Cardiac muscle cell (in vitro differentiated cells and primary cell): ENCODE measurements at regions not wholly inside any gene's neighbourhood (a gene's known extent, or its start where the extent isn't known, plus 50 kb on each side); places are given as distances from the start of the nearest gene placed in this dataset.

ENCODE experiments used
- DNase-seq, 2 donors: peaks; one replicate each; pipeline versions ENCODE4 v3.0.0 to v3.0.0-alpha.2; 2010 to 2017; ENCODE audit warnings: low read depth in 1 of 2, low spot score in 1 of 2
- H3K27ac ChIP-seq: fragments of 200-600 bp; sonication (generic); 2 replicates; pipeline ENCODE4 v1.5.1; 2016
- H3K27me3 ChIP-seq: fragments of 200-600 bp; sonication (generic); 2 replicates; pipeline ENCODE4 v1.6.0; 2016; ENCODE audit warnings: control low read depth
- H3K36me3 ChIP-seq: fragments of 200-600 bp; sonication (generic); 2 replicates; pipeline ENCODE4 v1.5.1; 2016; ENCODE audit warnings: control low read depth
- H3K4me1 ChIP-seq: fragments of 200-600 bp; sonication (generic); 2 replicates; pipeline ENCODE4 v1.8.1; 2017; ENCODE audit warnings: low read depth, mild to moderate bottlenecking, mixed run types
- H3K4me3 ChIP-seq: fragments of 200-600 bp; sonication (generic); 2 replicates; pipeline ENCODE4 v1.5.1; 2016; ENCODE audit warnings: mild to moderate bottlenecking
- H3K9me3 ChIP-seq: fragments of 200-600 bp; sonication (generic); 2 replicates; pipeline ENCODE4 v1.5.1; 2017; ENCODE audit warnings: low read depth, mild to moderate bottlenecking, control low read depth
- CTCF ChIP-seq: IDR thresholded peaks from 2 replicates; pipeline ENCODE4 v1.5.1; 2012; ENCODE audit warnings: low read depth, mild to moderate bottlenecking, low read length

- DNase-seq, result peak in 1 of 2 donors; percentile 38
- H3K27ac ChIP-seq, result no peak overlapping the region
- H3K4me1 ChIP-seq, result no peaks in the 10 kb centered on the region
- TF ChIP-seq CTCF, result no peak
- no peak overlapping the region for H3K4me3 ChIP-seq
- H3K27me3 ChIP-seq, result no peaks in the 10 kb centered on the region
- no peaks in the 10 kb centered on the region for H3K9me3 ChIP-seq
- no peaks in the 10 kb centered on the region for H3K36me3 ChIP-seq
Observed at GRCh38 chr16:76943921-76944320, 247.1 kb upstream of the MON1B start.

- Histone ChIP-seq H3K4me1 (no peaks in the 10 kb centered on the region), H3K9me3 (no peaks in the 10 kb centered on the region), H3K4me3 (no peak overlapping the region), H3K27me3 (no peaks in the 10 kb centered on the region), H3K27ac (no peak overlapping the region), H3K36me3 (no peaks in the 10 kb centered on the region)
- peak; percentile 25 to 83 for DNase-seq
- TF ChIP-seq CTCF, result no peak
Observed at GRCh38 chr16:76946879-76947278, 244.1 kb upstream of the MON1B start.

GRCh38 chr16:76947749-76948148, 243.2 kb upstream of the MON1B start:
- H3K27ac ChIP-seq, result no peak overlapping the region
- no peak for TF ChIP-seq CTCF
- no peaks in the 10 kb centered on the region for H3K27me3 ChIP-seq

GRCh38 chr16:76955629-76956028, 235.4 kb upstream of the MON1B start:
- TF ChIP-seq CTCF, result no peak
- peak in 1 of 2 donors; percentile 35 for DNase-seq
- H3K9me3 ChIP-seq, result no peaks in the 10 kb centered on the region
- H3K27me3 ChIP-seq, result no peaks in the 10 kb centered on the region
- no peaks in the 10 kb centered on the region for H3K4me1 ChIP-seq
- no peak overlapping the region for H3K4me3 ChIP-seq
- H3K27ac ChIP-seq, result no peak overlapping the region
- H3K36me3 ChIP-seq, result no peaks in the 10 kb centered on the region

More at GRCh38 chr16:76947749-76948148, 243.2 kb upstream of the MON1B start:
- no peaks in the 10 kb centered on the region for H3K36me3 ChIP-seq
- H3K9me3 ChIP-seq, result no peaks in the 10 kb centered on the region
- no peak overlapping the region for H3K4me3 ChIP-seq
- no peaks in the 10 kb centered on the region for H3K4me1 ChIP-seq
- peak in 1 of 2 donors; percentile 27 for DNase-seq

GRCh38 chr16:76956394-76956793, 234.6 kb upstream of the MON1B start:
- peak overlapping the region; percentile 32 for H3K27ac ChIP-seq
- H3K4me1 ChIP-seq, result no peaks in the 10 kb centered on the region
- no peaks in the 10 kb centered on the region for H3K27me3 ChIP-seq
- DNase-seq, result peak; percentile 24 to 47
- H3K4me3 ChIP-seq, result no peak overlapping the region
- H3K36me3 ChIP-seq, result no peaks in the 10 kb centered on the region
- no peak for TF ChIP-seq CTCF
- no peaks in the 10 kb centered on the region for H3K9me3 ChIP-seq

GRCh38 chr16:76956841-76957240, 234.1 kb upstream of the MON1B start:
- Histone ChIP-seq H3K9me3 (no peaks in the 10 kb centered on the region), H3K27ac (no peak overlapping the region), H3K27me3 (no peaks in the 10 kb centered on the region), H3K4me1 (no peaks in the 10 kb centered on the region), H3K36me3 (no peaks in the 10 kb centered on the region), H3K4me3 (no peak overlapping the region)
- DNase-seq, result peak in 1 of 2 donors; percentile 8
- TF ChIP-seq CTCF, result no peak
